KG1 (cell line): ENCODE measurements at regions not wholly inside any gene's neighbourhood (a gene's known extent, or its start where the extent isn't known, plus 50 kb on each side); places are given as distances from the start of the nearest gene placed in this dataset.

ENCODE experiments used
- DNase-seq: peaks from one replicate; lab custom pipeline; 2025; lab: John Stamatoyannopoulos, UW

DNA sequence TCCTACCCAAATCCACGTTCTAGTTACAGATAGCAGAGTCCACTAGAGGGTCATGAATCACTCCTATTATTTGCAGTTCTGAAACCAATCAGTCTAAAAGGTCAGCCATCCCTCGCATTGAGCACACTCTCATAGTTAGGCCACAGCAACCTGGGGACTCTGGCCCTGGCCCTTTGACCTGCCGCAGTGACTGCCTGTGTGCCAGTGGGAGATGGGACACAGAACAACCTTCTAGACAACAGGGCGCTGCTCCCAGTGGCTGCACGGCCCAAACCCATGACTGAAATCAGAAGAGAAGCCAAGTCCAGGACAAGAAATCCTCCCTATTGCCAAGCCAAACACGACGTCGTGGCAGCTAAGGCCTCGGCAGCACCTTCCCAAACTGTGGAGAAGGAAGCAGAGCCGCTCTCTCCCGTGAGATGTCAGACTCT, 158.5 kb downstream of the HERPUD2 start:
- no peak for DNase-seq

DNA sequence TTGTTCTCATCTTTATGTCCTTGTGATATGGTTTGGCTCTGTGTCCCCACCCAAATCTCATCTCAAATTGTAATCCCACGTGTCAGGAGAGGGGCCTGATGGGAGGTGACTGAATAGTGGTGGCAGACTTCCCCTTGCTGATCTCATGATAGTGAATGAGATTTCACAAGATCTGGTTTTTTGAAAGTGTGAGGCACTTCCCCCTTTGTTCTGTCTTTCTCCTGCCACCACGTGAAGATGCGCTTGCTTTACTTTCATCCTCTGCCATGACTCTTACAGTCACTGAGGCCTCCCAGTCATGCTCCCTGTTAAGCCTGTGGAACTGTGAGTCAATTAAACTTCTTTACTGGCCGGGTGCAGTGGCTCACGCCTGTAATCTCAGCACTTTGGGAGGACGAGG, 161.0 kb downstream of the HERPUD2 start:
- DNase-seq, result no peak

DNA sequence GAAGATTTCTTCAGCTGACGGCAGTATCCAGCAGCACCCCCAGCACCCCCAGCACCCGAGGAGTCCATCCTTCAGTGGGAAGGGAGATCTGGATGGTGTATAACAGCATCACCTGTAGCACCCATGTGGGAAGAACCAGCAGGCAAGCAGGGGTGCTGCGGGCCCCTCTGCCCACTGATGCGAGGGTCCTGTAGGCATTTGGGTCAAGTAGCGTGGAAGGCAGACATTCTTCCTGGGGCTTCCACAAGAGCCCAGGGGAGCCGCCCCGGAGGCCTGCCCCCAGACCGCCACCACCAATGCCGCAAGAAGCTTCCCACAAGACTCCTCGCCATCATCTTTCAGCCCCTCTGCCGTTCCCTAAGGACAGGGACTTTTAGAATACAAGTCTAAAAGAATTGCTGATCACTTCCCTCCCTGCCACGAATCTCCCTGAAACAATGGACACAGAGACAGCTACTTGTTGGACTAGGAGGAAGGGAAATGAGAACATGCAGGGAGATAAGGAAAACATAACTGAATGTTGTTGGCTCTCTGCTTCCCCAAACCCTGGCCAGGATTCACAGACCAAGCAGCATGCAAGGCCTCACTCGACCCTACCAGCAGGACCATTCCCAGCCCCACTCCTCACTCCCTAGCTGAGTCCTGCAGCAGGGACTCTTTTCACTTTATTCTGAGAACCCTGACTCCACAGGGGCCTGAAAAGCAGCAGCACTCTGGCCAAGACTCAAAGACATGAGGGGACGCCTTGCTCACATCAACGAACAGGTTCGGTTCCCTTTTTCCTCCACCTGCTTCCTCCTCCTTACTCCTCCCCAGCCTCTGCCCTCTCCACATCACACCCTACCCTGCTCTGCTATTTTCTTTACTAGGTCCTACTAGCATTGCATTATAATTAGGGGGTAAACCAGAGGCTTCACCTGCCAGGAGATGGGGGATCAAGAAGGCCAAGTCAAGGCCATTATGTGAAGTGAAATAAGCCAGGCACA, 164.5 kb downstream of the HERPUD2 start:
- no peak for DNase-seq

DNA sequence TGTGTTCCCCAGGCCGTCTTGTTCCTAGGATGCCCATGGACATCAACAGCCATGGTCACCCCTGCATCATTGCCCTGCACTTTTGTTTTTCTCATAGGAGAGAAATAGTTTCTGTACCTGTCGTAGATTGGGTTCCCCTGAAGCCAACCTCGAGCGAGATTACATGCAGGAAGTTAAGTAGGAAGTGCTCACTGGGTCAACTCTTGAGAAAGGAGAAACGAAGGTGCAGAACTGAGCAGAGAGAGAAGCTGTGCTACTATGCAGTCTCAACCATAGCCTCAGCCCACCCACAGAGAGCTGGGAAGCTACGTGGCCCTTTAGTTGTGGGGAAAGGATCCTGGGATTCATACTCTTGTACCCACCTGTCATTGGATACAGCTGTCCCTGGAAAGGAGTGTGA, 165.2 kb downstream of the HERPUD2 start:
- no peak for DNase-seq

DNA sequence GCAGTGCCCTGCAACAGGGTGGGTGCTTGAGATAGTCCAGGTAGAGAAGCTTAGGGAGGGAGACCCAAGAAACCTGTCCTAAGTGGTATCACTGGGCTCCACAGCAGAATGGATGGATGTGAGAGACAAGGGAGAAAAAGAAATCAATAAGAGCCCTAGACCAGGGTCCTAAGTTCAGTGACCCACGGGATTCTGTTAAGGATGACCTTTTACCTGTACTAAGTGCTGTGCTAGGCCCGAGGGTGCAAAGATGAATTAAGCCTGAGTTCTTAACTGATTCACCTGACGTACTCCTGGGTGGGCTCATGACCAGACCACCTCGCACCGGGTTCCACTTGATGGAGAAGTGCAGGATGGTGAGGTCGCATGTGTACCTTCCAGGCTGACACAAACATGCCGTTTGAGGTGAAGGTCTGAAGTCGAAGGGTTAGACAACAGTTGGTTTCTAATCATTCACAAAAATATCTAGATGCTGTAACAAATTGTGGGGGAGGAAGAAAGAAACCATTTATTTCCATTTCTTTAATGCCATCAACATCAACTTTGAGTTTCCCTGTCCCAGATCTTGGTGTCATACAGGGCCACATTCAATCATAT, 166.5 kb downstream of the HERPUD2 start:
- no peak for DNase-seq

DNA sequence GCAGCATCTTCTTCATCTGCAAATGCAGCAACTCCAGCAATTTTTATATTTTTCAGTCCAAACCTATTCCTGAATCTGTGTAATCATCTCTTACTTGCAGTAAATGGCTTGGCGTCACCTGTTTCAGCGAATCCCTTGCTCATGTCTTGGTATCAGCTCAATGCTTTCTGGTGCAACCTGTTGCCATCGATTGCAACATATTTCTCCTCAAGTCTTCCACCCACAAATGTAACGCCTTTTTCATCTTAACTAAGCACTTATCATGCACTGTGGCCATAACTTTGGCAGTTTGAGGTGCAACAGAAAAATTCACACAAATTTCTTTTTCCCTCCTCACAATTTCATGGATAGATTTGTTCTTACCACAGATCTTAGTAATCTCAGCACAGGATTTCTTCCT, 168.3 kb downstream of the HERPUD2 start:
- DNase-seq, result no peak

DNA sequence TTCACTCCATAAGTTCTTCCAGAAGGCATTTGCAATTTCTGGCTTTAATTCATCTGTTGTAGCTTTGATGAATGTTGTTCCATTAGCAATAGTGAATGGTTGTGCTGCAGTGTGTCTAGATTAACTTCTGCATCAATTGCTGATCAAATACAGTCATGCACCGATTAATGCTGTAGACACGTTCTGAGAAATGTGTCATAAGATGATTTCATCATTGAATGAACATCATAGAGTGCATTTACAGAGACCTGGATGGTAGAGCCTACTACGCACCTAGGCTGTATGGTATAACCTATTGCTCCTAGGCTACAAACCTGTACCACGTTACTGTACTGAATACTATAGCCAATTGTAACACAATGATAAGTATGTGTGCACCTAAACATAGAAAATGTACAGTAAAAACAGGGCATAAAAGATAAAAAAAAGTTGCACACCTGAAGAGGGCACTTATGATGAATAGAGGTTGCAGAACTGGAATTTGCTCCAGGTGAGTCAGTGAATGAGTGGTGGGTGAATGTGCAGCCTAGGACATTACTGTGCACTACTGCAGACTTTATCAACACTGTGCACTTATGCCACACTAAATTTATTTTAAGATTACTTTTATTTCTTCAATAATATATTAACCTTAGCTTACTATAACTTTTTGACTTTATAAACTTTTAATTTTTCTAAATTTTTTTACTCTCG, 170.7 kb downstream of the HERPUD2 start:
- DNase-seq, result no peak

DNA sequence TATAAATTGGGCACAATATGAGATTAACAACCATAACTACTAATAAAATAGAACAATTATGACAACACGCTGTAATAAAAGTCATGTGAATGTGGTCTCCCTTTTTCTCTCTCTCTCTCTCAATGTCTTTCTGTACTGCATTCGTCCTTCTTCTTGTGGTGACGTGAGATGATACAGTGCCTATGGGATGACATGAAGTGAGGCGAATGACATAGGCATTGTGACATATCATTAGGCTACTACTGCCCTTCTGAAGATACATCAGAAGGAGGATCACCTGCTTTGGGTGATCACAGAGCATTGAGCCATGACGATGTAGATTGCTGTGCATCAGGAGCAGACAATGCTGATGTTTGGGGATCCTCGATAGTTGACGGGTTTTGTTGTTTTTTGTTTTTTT, 171.6 kb downstream of the HERPUD2 start:
- DNase-seq, result no peak

DNA sequence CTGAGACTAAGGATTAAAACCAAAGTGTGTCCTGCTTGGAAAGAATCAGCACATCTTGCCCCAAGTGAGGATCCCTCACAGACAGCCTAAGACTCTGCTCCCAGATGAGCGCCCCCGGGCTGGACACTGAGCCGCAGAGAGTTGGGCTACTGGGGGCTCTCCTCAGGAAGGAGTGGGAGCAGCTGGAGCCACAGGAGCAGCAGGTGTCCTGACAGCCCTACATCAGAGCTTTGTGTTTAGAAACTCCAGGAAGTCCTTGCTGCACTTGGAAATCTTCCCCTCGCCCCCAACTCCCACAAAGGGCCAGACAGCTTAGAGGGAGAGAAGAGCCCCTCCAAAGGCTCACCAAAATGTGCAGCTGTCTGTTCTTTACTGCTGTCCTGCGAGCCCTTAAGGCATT, 172.2 kb downstream of the HERPUD2 start:
- DNase-seq, result no peak

DNA sequence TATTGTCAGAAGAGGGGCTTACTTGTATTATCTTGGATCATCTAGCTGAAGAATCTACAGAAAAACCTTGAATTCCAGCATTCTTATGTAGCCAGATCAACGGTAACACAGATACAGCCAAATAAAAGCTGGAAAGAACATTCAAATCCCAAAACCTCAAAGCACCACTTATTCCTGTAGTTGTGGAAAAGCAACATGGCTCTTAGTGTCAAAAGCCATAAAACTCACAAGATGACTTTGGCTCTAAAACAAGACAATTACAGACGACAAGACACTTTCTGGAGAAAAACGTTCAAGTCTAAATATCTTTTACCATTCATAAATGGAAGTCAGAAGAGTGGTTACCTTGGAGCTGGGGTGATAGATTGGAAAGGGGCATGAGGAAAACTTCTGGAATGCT, 173.0 kb downstream of the HERPUD2 start:
- DNase-seq, result no peak

DNA sequence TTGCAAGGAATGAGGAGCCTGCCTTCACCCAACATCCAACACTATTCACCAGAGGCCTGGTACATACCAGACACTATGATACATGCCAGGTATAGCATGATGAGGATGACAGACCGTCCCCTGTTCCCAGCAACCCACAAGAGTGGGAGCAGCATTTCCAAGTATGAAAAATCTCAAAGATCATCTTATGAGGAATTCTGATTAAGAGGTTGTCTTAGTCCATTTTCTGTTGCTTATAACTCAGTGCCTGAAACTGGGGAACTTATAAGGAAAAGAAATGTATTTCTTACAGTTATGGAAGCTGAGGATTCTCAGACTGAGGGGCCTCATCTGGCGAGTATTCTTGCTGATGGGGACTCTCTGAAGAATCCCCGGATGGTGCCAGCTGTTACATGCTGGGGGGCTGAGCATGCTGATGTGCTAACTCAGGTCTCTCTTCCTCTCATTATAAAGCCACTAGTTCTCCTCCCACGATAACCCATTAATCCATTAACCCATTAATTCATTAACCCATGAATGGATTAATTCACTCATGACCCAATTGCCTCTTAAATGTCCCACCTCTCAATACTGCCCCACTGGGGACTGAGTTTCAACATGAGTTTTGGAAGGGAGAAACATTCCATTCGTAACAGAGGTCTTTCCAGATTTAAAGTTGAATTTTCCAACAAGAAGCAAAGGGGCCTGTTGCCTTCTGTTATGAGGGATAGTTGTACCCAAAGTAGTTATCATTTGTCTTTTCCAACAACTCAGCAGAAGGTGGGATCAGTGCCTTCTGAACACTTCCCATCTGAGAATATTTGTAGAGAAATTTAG, 173.9 kb downstream of the HERPUD2 start:
- no peak for DNase-seq

DNA sequence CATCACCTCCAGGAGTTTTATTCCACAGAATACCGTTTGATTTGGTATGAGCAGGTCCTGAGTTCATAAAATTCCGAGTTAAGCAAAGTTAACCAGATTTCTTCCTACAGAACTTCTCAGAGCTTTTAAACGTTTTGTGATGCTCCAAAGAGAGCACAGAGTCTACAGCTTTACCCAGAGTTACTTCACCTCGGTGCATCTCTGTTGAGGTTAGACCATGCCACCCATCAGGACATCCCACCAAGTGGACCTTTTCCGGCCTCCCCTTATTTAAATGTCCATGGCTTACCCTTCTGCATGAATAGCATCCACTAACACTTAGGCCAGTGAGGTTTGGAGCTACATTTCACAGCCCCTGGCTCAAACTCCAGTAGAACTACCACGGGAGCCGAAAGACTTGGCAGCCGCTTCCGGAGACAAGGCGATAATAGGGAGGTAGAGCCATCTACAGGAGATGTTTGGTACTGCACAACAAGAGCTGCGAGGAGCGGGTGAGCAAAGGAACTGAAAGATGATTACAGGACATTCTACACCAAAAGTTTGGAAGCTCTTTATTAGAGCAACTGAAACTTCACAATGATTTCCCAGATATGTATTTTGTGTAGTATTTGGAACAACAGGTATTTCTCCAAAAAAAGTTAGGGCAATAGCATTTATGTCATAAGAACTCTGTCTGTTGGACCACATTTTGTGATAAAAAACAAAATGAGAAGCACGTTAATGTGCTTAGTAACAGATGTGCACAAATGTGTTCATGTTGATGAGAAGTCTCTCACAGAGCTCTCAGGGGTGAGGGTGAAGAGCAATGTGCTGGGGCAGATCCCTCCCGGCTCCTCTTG, 174.7 kb downstream of the HERPUD2 start:
- DNase-seq, result peak; percentile 34

DNA sequence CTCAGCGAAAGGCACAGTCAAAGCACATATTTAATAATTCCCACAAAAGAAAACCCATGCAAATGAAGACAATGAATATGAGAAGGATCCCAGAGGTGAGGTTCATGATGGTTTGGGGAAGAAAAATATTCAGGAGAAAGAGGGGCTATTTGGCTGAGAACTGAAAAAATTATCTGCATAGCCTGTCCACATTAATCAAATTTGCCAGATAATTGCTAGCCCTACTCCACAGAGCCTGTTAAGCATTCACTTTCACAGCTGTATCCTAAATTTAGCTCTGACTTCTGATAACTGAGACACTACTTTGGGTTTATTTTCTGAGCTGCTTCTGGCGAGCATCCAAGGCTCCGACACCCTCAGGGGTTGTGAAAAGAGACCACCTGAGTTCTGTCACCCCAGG, 176.2 kb downstream of the HERPUD2 start:
- no peak for DNase-seq

DNA sequence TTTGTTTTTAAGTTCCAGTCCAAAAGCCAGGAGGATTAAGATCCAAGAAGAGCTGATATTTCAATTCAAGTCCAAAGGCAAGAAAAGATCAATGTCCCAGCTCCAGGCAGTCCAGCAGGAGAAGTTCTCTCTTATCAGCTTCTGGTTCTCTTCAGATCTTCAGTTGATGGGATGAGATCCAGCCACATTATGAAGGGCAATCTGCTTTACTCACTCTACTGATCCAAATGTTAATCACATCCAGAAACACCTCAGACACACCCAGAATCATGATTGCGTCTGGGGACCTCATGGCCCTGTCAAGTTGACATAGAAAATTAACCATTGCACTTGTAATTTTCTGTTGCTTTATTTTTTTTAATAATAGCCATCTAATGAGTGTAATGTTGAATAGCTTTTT, 178.4 kb downstream of the HERPUD2 start:
- no peak for DNase-seq

DNA sequence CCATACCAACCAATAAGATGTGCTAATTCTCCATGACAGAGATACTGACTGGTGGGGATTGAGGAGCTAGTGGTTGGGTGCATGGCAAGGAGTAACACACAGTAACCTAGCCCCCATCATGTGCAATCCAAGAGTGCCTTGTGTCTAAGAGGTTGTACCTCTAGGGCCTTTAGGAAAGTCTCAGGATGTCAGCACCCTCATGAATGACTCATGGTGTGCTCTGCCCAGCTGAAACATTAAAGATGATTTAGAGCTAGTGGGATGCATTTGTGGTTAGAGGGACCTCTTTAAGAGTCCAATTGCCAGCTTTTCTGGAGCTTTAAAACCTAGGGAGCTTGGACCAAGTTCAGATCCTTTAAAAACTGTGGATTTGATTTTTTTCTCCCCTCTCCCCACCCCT, 181.1 kb downstream of the HERPUD2 start:
- DNase-seq, result no peak

DNA sequence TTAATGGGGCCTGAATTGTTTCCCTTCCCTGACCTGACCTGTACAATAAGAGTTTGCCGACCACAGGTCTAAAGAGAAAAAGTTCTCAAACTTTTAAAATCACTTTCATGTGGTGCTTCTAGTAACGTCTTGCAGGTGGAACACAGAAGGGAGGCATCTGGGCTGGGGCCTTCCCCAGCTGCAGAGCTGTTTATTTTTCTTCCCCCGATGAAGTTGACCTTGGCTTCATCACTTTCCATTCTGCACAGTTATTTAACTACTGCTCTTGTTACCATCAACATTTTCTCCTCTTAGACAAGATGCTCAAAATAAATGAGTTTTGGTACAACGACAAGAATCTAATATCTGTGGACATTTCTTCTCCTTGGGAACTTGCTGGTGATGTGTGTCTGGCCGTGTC, 181.7 kb downstream of the HERPUD2 start:
- DNase-seq, result no peak

DNA sequence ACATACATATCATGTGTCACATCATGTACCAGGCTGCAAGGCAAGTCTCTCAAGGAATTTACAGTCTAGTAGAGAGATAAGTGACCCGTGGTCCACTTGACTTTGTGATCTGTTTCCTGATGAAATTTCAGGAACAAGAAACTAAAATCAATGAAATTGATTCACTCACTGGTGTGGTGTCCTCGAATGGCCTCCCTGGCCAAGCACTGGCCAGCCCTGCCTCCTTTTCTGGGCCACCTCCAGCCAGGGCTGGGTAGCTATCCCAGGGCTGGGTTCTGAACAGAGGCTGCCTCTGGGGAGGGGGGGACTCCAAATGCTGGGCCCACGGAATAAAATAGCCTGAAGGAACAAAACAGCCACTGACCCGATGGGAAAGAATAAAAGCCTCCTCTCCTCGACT, 182.2 kb downstream of the HERPUD2 start:
- DNase-seq, result no peak

DNA sequence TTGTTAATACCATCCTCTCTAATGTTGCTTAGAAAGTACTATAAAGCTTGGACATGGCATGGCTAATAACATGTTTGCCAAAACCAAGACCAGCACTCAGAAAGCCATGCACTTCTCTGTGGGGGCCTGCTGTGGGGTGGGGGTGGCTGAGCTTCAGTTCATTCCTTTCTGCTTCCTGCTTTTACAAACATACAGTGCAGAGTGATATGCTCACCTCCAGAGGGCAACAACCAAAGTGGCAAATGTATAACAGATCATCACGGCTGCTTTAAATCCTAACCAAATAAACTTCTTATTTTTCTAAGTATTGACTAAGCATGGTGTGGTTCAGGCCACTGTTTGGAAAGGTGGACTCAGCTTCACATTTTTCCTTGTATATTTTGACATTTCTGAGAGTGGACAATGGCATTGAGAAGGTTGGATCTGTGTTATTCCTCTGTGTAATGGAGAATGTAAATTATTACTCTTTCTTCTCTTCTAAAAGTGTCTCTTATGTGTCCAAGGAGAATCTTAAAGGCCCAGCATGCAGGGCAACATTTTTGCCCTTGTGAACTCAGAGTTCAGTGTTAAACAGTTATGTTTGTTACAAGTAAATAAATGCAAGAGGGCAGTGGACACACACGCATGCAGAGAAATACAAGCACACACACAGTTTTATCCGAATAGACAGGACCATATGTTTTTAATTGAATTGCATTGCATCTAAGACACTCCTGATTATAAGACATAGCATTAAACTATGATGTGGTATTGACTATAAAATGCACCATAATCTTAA, 186.1 kb downstream of the HERPUD2 start:
- DNase-seq, result no peak

DNA sequence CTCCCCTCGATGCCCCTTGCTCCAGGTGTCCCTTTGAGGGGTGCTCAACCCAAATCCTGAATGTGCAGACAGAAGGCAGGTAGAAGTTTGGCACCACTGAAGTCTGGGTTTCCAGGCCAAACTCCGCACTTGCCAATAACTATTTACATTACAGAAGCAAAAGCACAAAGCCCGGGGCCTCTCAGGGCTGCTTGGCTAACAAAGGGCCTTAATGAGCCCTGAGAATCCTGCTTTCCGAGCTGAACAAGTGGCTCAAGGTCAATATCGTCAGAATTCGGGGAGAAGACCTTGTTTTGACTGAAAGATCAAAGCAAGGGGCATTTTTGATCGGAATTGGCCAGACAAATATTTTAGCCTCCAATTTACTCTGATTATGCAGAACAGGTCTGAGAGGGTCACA, 189.9 kb downstream of the HERPUD2 start:
- no peak for DNase-seq

DNA sequence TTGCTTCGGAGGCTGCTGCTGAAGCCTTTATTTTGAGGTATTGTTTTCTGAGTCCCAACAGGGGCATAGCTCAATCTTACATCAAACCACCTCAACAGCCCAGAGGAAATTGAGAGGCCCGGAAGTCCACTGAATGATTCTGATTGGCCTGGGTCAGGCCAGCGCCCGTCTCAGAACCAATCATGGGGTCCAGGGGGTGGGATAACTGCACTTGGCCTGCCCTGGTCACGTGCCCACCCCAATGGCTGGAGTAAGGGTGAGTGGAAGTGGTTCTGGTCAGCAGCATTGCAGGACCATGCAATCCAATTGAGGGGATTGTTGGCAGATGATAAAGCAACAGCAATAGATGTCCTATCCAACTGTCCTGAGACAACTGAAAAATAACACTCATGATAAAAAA, 190.6 kb downstream of the HERPUD2 start:
- no peak for DNase-seq
